Uterus (tissue), 2 donors: ENCODE measurements at regions not wholly inside any gene's neighbourhood (a gene's known extent, or its start where the extent isn't known, plus 50 kb on each side); places are given as distances from the start of the nearest gene placed in this dataset.

Source experiments
- POLR2A ChIP-seq, 2 donors: fragments of 450-650 bp; IDR thresholded peaks; one replicate each; pipeline ENCODE4 v1.6.1; 2016; ENCODE audit warnings: antibody characterized with exemption in 2 of 2, mild to moderate bottlenecking in 1 of 2, moderate library complexity in 1 of 2
- TF ChIP-seq, protein P1 (sequence below), 4 experiments: fragments of 200-600 bp in 2 of 4; fragments of 450-650 bp in 2 of 4; sonication (generic) in 2 of 4; IDR thresholded peaks; one replicate each; pipeline ENCODE4 v1.5.1; 2016 to 2019; ENCODE audit warnings: antibody characterized with exemption in 4 of 4, mild to moderate bottlenecking in 2 of 4, moderate library complexity in 1 of 4

DNA sequence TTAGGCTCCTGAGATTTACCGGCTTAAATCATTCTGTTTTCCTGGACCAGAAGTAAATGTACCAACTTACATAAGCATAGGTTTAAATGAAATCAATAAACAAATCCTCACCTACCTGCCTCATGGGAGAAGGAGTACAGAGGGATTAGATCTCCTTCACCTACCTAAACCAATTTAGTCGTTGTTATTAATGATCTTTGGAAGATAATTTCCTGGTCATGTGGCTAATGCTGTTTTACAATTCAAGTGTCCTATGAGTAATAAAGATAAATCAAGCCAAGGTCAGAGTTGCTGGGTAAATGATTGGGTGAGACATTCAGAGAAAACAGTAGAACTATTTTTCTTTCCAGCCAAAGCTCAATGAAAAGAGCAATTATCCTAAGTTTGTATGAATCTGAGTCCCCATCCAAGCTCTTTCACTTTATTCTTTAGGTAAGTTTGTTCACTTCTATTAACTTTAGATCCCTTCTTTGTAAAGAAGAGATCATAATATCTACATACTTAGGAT is 423.0 kb upstream of the FAM241A start:
- TF ChIP-seq, protein P1, sequence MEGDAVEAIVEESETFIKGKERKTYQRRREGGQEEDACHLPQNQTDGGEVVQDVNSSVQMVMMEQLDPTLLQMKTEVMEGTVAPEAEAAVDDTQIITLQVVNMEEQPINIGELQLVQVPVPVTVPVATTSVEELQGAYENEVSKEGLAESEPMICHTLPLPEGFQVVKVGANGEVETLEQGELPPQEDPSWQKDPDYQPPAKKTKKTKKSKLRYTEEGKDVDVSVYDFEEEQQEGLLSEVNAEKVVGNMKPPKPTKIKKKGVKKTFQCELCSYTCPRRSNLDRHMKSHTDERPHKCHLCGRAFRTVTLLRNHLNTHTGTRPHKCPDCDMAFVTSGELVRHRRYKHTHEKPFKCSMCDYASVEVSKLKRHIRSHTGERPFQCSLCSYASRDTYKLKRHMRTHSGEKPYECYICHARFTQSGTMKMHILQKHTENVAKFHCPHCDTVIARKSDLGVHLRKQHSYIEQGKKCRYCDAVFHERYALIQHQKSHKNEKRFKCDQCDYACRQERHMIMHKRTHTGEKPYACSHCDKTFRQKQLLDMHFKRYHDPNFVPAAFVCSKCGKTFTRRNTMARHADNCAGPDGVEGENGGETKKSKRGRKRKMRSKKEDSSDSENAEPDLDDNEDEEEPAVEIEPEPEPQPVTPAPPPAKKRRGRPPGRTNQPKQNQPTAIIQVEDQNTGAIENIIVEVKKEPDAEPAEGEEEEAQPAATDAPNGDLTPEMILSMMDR (IDR thresholded peaks at IDR 0.05) = no peak
- TF ChIP-seq POLR2A (IDR thresholded peaks at IDR 0.05) = no peak
